ENCODE measurements at regions not wholly inside any gene's neighbourhood (a gene's known extent, or its start where the extent isn't known, plus 50 kb on each side); places are given as distances from the start of the nearest gene placed in this dataset.

DNA sequence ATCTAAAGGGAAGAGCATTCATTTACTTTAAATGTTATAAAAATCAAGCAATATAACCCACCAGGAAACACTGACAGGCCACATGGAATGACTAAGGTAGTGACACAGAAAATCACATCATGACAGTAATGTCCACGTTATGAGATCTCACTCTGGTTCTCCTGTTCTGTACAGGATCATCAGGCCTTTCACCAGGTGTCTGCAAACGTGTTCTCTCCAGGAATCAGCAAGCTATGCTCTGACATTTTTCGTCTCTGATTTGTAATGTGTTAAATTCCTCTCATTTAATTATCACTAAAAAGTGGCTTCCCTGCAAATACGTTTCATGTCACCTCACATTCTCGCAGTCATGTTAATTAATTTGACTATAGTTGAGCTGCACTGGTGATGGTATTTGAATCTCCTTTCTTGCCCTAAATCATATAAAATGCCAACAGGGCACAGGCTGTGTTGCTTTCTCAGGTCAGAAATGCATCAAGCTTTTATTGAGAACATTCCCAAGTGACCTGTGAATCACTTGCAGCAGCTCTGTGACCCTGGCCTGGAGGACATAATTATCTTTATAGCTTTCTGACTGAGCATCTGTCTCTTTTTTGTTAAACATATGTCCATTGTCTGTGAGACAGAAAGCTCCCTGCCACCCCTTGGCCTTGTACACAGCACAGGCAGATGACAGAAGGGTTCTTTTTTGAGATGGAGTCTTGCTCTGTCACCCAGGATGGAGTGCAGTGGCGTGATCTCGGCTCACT lies 196.2 kb downstream of the DIRAS2 start (continued):
- TF ChIP-seq, protein P1, sequence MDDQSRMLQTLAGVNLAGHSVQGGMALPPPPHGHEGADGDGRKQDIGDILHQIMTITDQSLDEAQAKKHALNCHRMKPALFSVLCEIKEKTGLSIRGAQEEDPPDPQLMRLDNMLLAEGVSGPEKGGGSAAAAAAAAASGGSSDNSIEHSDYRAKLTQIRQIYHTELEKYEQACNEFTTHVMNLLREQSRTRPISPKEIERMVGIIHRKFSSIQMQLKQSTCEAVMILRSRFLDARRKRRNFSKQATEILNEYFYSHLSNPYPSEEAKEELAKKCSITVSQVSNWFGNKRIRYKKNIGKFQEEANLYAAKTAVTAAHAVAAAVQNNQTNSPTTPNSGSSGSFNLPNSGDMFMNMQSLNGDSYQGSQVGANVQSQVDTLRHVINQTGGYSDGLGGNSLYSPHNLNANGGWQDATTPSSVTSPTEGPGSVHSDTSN (IDR thresholded peaks at IDR 0.05; ENCODE audit: insufficient replicate concordance, low read depth, low read length), result no peak

DNA sequence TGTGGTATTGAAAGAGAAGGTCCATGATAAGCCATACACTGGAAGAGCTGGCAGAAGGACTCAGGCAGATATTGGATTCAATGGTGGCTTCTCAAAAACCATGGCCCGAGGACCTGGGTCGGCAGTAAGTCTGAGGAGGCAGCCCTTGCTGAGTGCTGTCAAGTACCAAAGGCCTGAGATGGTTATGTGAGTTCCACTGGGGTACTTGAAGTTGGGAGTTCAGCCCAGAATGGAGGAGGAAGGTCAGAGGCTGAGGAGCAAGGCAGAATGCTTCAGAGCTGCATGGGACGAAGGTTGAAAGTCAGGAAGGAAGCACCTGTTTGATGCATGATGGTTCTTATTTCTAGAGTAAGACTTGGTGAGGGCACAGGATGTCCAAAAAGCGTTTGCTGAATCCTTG lies 194.9 kb downstream of the DIRAS2 start:
- RAD21 ChIA-PET (ENCODE audit: unreplicated experiment), result no interaction called here
- CTCF ChIA-PET, result no interaction called here
- WGBS (ENCODE audit: insufficient coverage, insufficient replicate concordance, low lambda C conversion rate, missing lambda C conversion rate), result 16% methylated on average over 4 of the region's 4 CpGs
- POLR2A ChIA-PET, result no interaction called here
- intact Hi-C loops (cut with micrococcal nuclease; ENCODE audit: unreplicated experiment), result no loop called here
- Histone ChIP-seq H3K79me2 (ENCODE audit: control insufficient read depth, insufficient read depth, low read length) (no peaks in the 10 kb centered on the region), H3K9me3 (replicated peaks; ENCODE audit: control insufficient read depth, insufficient read depth, low read length) (no peaks in the 10 kb centered on the region), H3K36me3 (ENCODE audit: control insufficient read depth in 2 of 2, insufficient read depth in 2 of 2, low read length in 1 of 2) (no peaks in the 10 kb centered on the region), H3K27me3 (replicated peaks in 1 of 2; ENCODE audit: control insufficient read depth in 2 of 2, insufficient read depth in 2 of 2, low read length in 1 of 2) (peaks cover 0 to 3% of the 10 kb centered on the region in 2 experiments; a peak in 2 of 4 replicates), H3K4me1 (ENCODE audit: control insufficient read depth, insufficient read depth, low read length) (no peaks in the 10 kb centered on the region), H2AFZ (ENCODE audit: control insufficient read depth, low read depth, low read length) (no peak overlapping the region), H3K27ac (ENCODE audit: control insufficient read depth, insufficient read depth) (no peak overlapping the region), H3K9ac (ENCODE audit: control insufficient read depth, insufficient read depth, low read length) (no peak overlapping the region), H4K20me1 (ENCODE audit: control insufficient read depth, insufficient read depth) (no peaks in the 10 kb centered on the region), H3K4me3 (no peak overlapping the region), H3K4me2 (ENCODE audit: control insufficient read depth, insufficient read depth) (no peak overlapping the region)
- ATAC-seq (no peak), DNase-seq (ENCODE audit: low read depth, low spot score) (no peak), FAIRE-seq (no peak)
- in situ Hi-C loops (cut with MboI), result no loop called here
- SMC1A ChIA-PET (ENCODE audit: uncharacterized antibody, unreplicated experiment), result no interaction called here
- TF ChIP-seq CEBPB (IDR thresholded peaks at IDR 0.05; ENCODE audit: borderline replicate concordance in 1 of 2, low read depth in 2 of 2, low read length in 2 of 2) (no peak), KDM1A (IDR thresholded peaks at IDR 0.05; ENCODE audit: borderline replicate concordance) (no peak)
- BruUV-seq (replicated peaks), result no TSS peak
